ENCODE measurements at regions not wholly inside any gene's neighbourhood (a gene's known extent, or its start where the extent isn't known, plus 50 kb on each side); places are given as distances from the start of the nearest gene placed in this dataset.
A peak's percentile ranks its signal among the peaks of the same experiment; 100 is the strongest.

DNA sequence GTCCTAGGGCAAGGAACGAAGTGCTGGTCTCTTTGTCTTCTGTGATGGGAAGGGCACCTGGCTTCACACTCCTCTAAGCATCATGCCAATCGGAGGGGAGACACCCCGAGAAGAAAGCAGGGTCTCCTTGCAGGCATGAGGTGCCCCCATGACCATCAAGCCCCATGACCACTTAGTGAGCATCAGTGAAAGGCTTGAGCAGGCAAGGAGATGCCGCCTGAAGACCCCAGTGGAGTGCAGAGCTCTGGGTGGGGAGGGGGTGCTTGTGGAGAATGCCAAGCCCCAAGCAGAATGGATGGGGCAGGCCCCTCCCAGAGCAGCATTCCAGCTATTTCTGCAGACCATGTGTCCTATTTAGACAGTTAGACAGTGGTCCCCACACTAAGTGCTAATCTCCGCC is 232.7 kb upstream of the TNRC6C start:
- no peak for DNase-seq (ENCODE audit: low spot score)

GRCh38 chr17:77726549-77727006 is 231.9 kb upstream of the TNRC6C start:
- DNase-seq (ENCODE audit: low spot score): no peak

DNA sequence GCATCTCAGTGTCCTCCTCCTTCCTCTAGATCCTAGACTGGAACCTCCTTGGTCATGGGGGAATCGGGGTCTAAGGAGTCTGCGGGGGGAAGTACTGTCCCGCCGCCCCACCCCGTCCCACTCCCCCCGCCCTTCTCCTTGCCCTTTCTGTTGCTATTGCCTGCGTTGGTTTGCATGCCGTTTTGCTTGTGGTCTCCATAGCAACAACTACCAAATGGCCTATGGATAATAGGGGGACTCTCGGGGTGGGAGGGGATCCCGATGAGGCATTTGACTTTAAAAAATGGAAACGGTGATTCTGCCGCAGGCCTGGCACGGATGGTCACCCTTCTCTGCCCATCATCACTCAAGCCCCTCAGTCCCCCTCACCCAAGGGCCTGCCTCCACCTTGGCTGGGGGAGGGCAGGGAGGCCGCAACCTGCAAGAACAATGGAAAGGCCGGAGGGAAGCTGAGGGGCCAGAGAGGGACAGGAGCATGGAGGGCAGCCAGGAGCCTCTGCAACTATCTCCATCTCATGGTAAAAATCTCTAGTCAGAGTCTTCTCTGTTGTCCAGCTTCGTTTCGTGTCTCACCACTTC is 231.4 kb upstream of the TNRC6C start:
- DNase-seq (ENCODE audit: low spot score): no peak

- DNase-seq (ENCODE audit: low spot score): no peak
Observed at GRCh38 chr17:77728474-77728795, 230.1 kb upstream of the TNRC6C start.

DNA sequence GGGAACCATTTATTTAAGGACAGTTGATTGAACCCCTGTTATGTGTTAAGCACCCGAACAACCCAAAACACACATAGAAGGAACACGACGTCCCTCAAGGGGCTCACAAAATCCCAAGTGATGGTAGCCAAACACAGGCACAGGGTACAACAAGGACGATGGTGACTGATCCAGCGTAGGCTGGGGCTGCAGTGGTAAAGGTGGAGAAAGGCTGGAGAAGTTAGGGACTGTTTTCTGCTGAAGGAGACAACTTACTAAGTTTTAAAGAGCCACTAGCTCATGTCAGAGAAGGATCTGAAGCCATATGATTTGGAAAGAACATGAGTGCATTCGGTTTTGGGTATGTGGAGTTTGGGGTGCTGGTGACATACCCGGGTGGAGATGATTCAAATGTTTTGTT is 229.6 kb upstream of the TNRC6C start:
- no peak for DNase-seq (ENCODE audit: low spot score)

DNA sequence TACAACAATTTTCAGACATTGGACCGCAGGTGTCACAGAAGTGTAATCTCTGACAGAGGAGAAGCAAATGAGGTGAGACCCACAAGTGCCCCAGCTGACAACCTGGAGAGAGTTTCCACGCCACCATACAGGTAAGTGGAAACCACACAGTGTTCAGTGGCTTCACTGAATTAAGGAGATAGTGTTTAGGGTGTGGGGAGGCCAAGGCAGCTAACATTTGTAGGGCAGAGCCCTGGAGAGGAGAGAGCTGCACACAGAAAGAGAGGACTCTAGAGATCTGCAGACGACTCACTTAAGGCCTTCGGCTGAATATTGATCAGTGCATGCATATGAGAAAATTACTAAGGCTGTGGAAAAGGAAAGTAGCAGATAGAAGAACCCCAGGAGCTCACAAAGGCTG is 228.9 kb upstream of the TNRC6C start:
- DNase-seq (ENCODE audit: low spot score): no peak

DNA sequence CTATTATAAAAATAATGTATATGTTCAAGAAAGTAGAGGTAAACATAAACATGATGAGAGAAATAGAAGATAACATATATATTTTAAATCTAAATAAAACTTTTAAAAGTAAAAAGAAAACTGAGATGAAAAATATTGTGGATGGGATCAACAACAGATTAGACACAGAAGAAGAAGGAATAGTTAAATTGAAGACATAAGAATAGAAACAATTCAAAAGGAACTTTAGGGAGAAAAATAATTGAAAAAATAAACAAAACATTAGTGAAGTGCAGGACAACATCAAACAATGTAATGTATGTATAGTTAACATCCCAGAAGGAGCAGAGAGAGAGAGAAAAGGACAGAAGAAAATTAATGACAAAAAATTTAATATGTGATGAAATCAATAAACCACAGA is 228.1 kb upstream of the TNRC6C start:
- no peak for DNase-seq (ENCODE audit: low spot score)

DNA sequence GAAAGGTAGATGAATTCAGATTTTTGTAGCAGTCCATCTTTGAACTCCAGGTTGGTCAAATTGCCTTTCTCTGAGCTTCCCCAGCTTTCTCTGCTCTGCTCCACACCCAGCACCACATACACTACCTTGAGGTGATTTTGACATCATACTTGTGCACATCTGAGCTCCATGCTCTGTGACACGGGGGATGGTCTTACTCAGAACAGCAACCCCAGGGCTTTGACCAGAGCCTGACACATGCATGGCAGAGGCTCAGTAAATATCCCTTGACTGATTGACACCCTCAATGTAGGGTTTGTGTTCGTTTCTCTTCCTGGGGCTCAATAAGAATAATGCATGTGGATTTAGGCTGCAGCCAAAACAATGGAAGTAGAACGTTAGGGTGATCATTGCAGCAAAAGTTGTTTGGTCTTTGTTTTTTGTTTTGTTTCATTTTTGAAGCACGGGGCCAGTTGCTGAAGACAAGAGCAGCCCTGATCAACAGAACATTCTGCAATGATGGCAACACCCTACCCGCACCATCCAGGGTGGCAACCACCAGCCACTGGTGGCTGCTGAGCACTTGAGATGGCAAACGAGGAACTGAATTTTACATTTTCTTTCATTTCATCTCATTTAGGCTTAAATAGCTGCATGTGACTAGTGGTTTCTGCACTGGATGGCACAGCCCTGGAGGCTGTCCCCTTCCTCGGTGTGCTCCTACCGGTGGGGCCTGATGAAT is 224.8 kb upstream of the TNRC6C start:
- DNase-seq (ENCODE audit: low spot score): no peak

GRCh38 chr17:77734371-77735080 is 224.0 kb upstream of the TNRC6C start:
- peak; percentile 86 for DNase-seq (ENCODE audit: low spot score)

- no peak for DNase-seq (ENCODE audit: low spot score)
Observed at GRCh38 chr17:77735081-77735565, 223.4 kb upstream of the TNRC6C start.

DNA sequence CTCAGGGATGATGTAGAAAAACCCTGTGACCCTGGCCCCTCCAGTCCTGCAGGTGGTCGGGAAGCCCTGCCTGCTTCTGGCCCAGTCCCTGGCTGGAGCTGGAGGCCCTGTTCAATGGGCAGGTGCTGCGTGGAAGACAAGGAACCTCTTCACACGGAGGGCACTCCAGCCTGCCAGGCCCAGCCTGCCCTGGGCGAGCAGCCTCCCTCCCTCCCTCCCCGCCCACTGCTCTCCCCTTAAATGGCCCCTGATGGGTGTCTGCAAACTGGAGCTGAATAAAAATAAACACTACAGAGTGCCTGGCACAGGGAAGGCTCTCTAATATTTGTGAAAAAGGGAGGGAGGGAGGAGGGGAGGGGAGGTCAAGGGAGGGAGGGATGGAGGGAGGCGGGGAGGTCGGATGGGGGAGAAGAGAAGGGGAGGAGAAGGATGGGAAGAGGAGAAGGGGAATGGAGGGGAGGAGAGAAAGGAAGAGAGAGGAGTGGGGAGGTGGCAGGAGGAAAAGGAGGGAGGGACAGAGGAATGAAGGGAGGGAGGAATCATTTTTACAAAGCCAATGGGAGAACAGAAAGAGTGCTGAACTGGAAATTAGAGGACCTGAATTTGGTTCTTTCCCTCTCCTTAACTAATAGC is 222.8 kb upstream of the TNRC6C start:
- DNase-seq (ENCODE audit: low spot score): peak; percentile 55

DNA sequence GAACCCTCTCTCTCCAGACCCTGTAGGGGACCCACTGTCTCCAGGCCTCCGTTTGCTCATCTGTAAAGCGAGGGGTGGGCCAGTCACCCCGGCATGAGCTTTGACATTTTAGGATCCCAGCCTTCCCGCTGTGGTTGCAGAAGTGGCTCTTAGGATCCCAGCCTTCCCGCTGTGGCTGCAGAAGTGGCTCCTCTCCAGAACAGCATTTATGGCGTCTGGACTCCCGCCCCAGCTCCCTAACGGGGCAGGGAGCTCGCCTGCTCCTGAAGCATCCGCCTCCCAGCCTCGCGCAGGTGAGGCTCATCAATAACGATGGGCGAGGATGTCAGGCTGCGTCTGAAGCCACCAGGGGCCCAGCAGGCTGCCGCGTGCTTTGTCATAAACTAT is 222.3 kb upstream of the TNRC6C start:
- no peak for DNase-seq (ENCODE audit: low spot score)

DNA sequence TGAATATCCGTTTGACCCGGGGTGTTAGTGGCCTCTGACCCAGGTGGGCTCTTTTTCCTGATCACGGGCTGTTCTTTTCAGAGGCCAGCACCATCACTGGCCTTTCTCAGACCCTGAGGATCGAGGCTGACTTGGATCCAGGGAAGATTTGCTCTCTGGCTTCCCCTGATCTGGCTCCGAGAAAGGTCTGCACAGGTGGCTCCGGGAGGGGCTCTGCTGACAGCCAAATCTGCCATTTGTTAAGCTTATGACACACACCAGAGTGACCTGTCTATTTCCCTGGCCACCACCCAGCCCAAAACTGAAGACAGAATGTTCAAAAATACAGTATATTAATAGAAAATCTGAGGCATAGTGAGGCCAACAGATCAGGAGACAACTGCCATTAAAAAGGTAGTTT is 221.8 kb upstream of the TNRC6C start:
- DNase-seq (ENCODE audit: low spot score): no peak

DNA sequence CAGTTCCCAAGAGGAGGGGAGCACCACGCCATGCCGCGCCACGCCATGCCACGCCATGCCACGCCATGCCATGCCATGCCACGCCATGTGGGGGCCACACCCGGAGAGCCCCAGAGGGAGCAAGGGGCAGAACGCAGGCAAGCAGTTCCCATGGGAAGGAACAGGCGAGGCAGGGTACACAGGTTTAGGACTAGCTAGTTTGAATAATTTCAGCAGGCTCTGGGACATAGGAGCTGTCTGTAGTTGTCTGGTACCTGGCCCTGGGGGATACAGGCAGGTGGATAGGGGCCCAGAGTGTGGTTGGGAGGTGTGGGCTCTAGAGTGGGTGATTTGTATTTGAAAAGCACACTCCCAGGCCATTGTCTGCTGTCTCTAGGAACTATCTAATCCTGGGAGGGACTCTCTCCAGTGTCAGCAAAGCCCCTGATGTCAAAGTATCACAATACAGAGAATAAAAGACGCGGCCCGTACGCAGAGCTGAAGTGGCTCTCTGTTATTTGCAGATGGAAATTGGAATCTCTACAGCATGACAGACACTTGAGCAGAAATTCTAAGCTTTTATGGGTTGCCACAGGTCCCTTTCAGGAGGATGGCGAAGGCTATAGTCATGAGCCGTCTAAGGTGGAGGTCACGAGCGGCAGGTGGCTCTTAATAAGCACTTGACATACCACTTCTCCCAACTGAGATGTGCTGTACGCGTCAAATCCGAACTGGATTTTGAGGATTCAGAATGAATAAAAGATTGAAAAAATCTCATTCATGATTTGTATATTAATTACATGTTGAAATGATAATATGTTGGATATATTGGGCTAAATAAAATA is 220.8 kb upstream of the TNRC6C start:
- no peak for DNase-seq (ENCODE audit: low spot score)

- DNase-seq (ENCODE audit: low spot score): peak; percentile 77
Observed at GRCh38 chr17:77738751-77739531, 219.6 kb upstream of the TNRC6C start.

GRCh38 chr17:77740481-77740880 is 218.0 kb upstream of the TNRC6C start:
- DNase-seq (ENCODE audit: low spot score): no peak

DNA sequence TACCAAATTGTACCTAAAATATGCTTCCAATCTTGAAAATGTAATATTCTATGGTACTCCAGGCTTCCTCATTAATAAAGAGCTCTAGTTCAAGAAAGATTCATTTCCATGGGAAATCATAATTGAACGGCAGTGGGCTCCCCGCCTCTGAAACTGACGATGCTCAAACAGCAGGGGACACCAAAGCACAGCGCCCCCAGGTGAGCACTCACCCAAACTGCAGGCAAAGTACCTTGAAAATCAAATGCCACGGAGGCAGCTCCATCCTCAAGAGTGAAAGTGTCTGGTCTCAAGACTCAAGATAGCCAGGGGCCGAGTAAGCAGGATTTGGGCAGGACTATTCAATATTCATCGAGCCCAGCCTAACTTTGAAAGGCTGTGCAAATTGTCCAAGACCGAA is 217.4 kb upstream of the TNRC6C start:
- no peak for DNase-seq (ENCODE audit: low spot score)

DNA sequence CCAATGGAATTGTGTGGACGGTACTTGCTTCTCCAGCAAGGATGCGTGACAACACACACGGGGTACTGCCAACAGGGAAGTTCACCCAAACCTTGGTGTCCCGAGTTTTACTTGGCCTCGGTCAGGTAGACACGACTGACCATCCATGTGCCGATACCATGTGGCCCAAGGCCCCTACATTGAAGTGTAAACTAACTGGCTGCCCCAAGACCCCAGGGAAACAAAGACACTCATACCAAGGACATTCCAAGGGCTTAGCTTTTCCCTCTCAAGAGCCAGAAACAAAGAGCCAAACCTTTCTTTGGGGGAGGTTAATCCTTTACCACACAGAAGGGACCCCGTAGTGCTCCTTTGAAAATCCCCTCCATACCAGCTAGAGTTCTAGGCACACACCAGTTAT is 215.9 kb upstream of the TNRC6C start:
- DNase-seq (ENCODE audit: low spot score): no peak

- DNase-seq (ENCODE audit: low spot score): no peak
Observed at GRCh38 chr17:77744066-77744988, 214.2 kb upstream of the TNRC6C start.

GRCh38 chr17:77745702-77746101 is 212.8 kb upstream of the TNRC6C start:
- no peak for DNase-seq (ENCODE audit: low spot score)
